ENCODE measurements at regions not wholly inside any gene's neighbourhood (a gene's known extent, or its start where the extent isn't known, plus 50 kb on each side); places are given as distances from the start of the nearest gene placed in this dataset.
"Not testable (repeated sequence)": the region's sequence is repeated elsewhere in the genome, so short reads cannot be mapped to it uniquely, and the experiment has no call there.

- peak; percentile 62 for DNase-seq (ENCODE audit: low read depth)
Observed at GRCh38 chr12:46983959-46984841, 95.2 kb upstream of the PCED1B start.

- no peak for DNase-seq (ENCODE audit: low read depth)
Observed at GRCh38 chr12:46985816-46986215, 93.6 kb upstream of the PCED1B start.

GRCh38 chr12:46988122-46988521, 91.3 kb upstream of the PCED1B start:
- DNase-seq (ENCODE audit: low read depth) = not testable (repeated sequence)

- no peak for DNase-seq (ENCODE audit: low read depth)
Observed at GRCh38 chr12:46990211-46990610, 89.2 kb upstream of the PCED1B start.

GRCh38 chr12:46992051-46992450, 87.4 kb upstream of the PCED1B start:
- not testable (repeated sequence) for DNase-seq (ENCODE audit: low read depth)

- peak; percentile 64 for DNase-seq (ENCODE audit: low read depth)
Observed at GRCh38 chr12:46998811-46999368, 80.5 kb upstream of the PCED1B start.

GRCh38 chr12:47004634-47005033, 74.8 kb upstream of the PCED1B start:
- DNase-seq (ENCODE audit: low read depth) = no peak

GRCh38 chr12:47007048-47007447, 72.4 kb upstream of the PCED1B start:
- no peak for DNase-seq (ENCODE audit: low read depth)

GRCh38 chr12:47012552-47012951, 66.9 kb upstream of the PCED1B start:
- DNase-seq (ENCODE audit: low read depth) = no peak

GRCh38 chr12:47014474-47014873, 64.9 kb upstream of the PCED1B start:
- DNase-seq (ENCODE audit: low read depth) = peak; percentile 77

- no peak for DNase-seq (ENCODE audit: low read depth)
Observed at GRCh38 chr12:47015381-47015780, 64.0 kb upstream of the PCED1B start.

GRCh38 chr12:47017041-47017713, 62.2 kb upstream of the PCED1B start:
- no peak for DNase-seq (ENCODE audit: low read depth)

GRCh38 chr12:47017901-47018475, 61.4 kb upstream of the PCED1B start:
- no peak for DNase-seq (ENCODE audit: low read depth)

- DNase-seq (ENCODE audit: low read depth) = no peak
Observed at GRCh38 chr12:47020211-47020821, 59.1 kb upstream of the PCED1B start.

- peak; percentile 77 for DNase-seq (ENCODE audit: low read depth)
Observed at GRCh38 chr12:47021298-47021697, 58.1 kb upstream of the PCED1B start.

GRCh38 chr12:47022296-47022695, 57.1 kb upstream of the PCED1B start:
- peak; percentile 30 for DNase-seq (ENCODE audit: low read depth)

- no peak for DNase-seq (ENCODE audit: low read depth)
Observed at GRCh38 chr12:47023311-47023710, 56.1 kb upstream of the PCED1B start.

GRCh38 chr12:47023953-47024352, 55.5 kb upstream of the PCED1B start:
- DNase-seq (ENCODE audit: low read depth) = no peak

GRCh38 chr12:47024463-47024862, 55.0 kb upstream of the PCED1B start:
- no peak for DNase-seq (ENCODE audit: low read depth)

- DNase-seq (ENCODE audit: low read depth) = no peak
Observed at GRCh38 chr12:47025349-47025748, 54.1 kb upstream of the PCED1B start.

- DNase-seq (ENCODE audit: low read depth) = no peak
Observed at GRCh38 chr12:47025798-47026197, 53.6 kb upstream of the PCED1B start.

- no peak for DNase-seq (ENCODE audit: low read depth)
Observed at GRCh38 chr12:47026291-47026690, 53.1 kb upstream of the PCED1B start.

Measured in Daoy (cell line).